HG03066 (cell line): ENCODE measurements at regions not wholly inside any gene's neighbourhood (a gene's known extent, or its start where the extent isn't known, plus 50 kb on each side); places are given as distances from the start of the nearest gene placed in this dataset.
"Not testable (repeated sequence)": the region's sequence is repeated elsewhere in the genome, so short reads cannot be mapped to it uniquely, and the experiment has no call there.

Experiments used
- ATAC-seq: cut with Tn5 transposase; IDR thresholded peaks from one replicate; pipeline ENCODE4 v1.9.1; 2021; ENCODE audit warnings: low read depth; ENCODE audit not compliant: unreplicated experiment

- ATAC-seq: no peak
Measured at GRCh38 chr2:122652670-122653069, 897.2 kb downstream of the TSN start.

GRCh38 chr2:122656403-122656802 lies 901.0 kb downstream of the TSN start:
- ATAC-seq: no peak

- no peak for ATAC-seq
Measured at GRCh38 chr2:122660786-122661634, 905.6 kb downstream of the TSN start.

- no peak for ATAC-seq
Measured at GRCh38 chr2:122663620-122664019, 908.2 kb downstream of the TSN start.

GRCh38 chr2:122669627-122670026 lies 914.2 kb downstream of the TSN start:
- no peak for ATAC-seq

- ATAC-seq: no peak
Measured at GRCh38 chr2:122670897-122671296, 915.4 kb downstream of the TSN start.

GRCh38 chr2:122680662-122681061 lies 925.2 kb downstream of the TSN start:
- ATAC-seq: no peak

- no peak for ATAC-seq
Measured at GRCh38 chr2:122681626-122682025, 926.2 kb downstream of the TSN start.

GRCh38 chr2:122682356-122682755 lies 926.9 kb downstream of the TSN start:
- ATAC-seq: no peak

- ATAC-seq: no peak
Measured at GRCh38 chr2:122683018-122683417, 927.6 kb downstream of the TSN start.

- no peak for ATAC-seq
Measured at GRCh38 chr2:122692400-122693083, 937.1 kb downstream of the TSN start.

- no peak for ATAC-seq
Measured at GRCh38 chr2:122697415-122697814, 942.0 kb downstream of the TSN start.

- ATAC-seq: no peak
Measured at GRCh38 chr2:122703676-122704075, 948.2 kb downstream of the TSN start.

GRCh38 chr2:122704109-122704563 lies 948.7 kb downstream of the TSN start:
- no peak for ATAC-seq

- ATAC-seq: no peak
Measured at GRCh38 chr2:122705746-122706145, 950.3 kb downstream of the TSN start.

- no peak for ATAC-seq
Measured at GRCh38 chr2:122706757-122707223, 951.3 kb downstream of the TSN start.

GRCh38 chr2:122707224-122707824 lies 951.9 kb downstream of the TSN start:
- ATAC-seq: peak; percentile 63

GRCh38 chr2:122710049-122710448 lies 954.6 kb downstream of the TSN start:
- no peak for ATAC-seq

- no peak for ATAC-seq
Measured at GRCh38 chr2:122713800-122714199, 958.3 kb downstream of the TSN start.

- not testable (repeated sequence) for ATAC-seq
Measured at GRCh38 chr2:122720822-122721221, 965.4 kb downstream of the TSN start.

- no peak for ATAC-seq
Measured at GRCh38 chr2:122734766-122735424, 979.4 kb downstream of the TSN start.
